ENCODE measurements at regions not wholly inside any gene's neighbourhood (a gene's known extent, or its start where the extent isn't known, plus 50 kb on each side); places are given as distances from the start of the nearest gene placed in this dataset.

- TF ChIP-seq CTCF (IDR thresholded peaks at IDR 0.05; ENCODE audit: insufficient read depth, low read length): no peak
- no peak for DNase-seq (ENCODE audit: low read depth)
- no peak overlapping the region for H3K4me3 ChIP-seq (ENCODE audit: low read depth, low read length)
These were observed 199.8 kb upstream of the GATB start for GRCh38 chr4:151960449-151961230.

GRCh38 chr4:151957153-151957552 is 196.3 kb upstream of the GATB start:
- peak; percentile 50 for DNase-seq (ENCODE audit: low read depth)
- no peak overlapping the region for H3K4me3 ChIP-seq (ENCODE audit: low read depth, low read length)
- peak; percentile 36 for TF ChIP-seq CTCF (IDR thresholded peaks at IDR 0.05; ENCODE audit: insufficient read depth, low read length)

- no peak for TF ChIP-seq CTCF (IDR thresholded peaks at IDR 0.05; ENCODE audit: insufficient read depth, low read length)
- no peak overlapping the region for H3K4me3 ChIP-seq (ENCODE audit: low read depth, low read length)
- peak; percentile 68 for DNase-seq (ENCODE audit: low read depth)
These were observed 195.0 kb upstream of the GATB start for GRCh38 chr4:151955721-151956380.

- no peak for DNase-seq (ENCODE audit: low read depth)
These were observed 193.1 kb upstream of the GATB start for GRCh38 chr4:151953795-151954372.

GRCh38 chr4:151953312-151953711 is 192.5 kb upstream of the GATB start:
- no peak for DNase-seq (ENCODE audit: low read depth)
- H3K4me3 ChIP-seq (ENCODE audit: low read depth, low read length): no peak overlapping the region
- TF ChIP-seq CTCF (IDR thresholded peaks at IDR 0.05; ENCODE audit: insufficient read depth, low read length): no peak

More at GRCh38 chr4:151953795-151954372, 193.1 kb upstream of the GATB start:
- H3K4me3 ChIP-seq (ENCODE audit: low read depth, low read length): no peak overlapping the region
- TF ChIP-seq CTCF (IDR thresholded peaks at IDR 0.05; ENCODE audit: insufficient read depth, low read length): no peak

GRCh38 chr4:151952711-151953254 is 192.0 kb upstream of the GATB start:
- DNase-seq (ENCODE audit: low read depth): no peak
- no peak overlapping the region for H3K4me3 ChIP-seq (ENCODE audit: low read depth, low read length)
- no peak for TF ChIP-seq CTCF (IDR thresholded peaks at IDR 0.05; ENCODE audit: insufficient read depth, low read length)
